ENCODE measurements at regions not wholly inside any gene's neighbourhood (a gene's known extent, or its start where the extent isn't known, plus 50 kb on each side); places are given as distances from the start of the nearest gene placed in this dataset.
"Not testable (repeated sequence)": the region's sequence is repeated elsewhere in the genome, so short reads cannot be mapped to it uniquely, and the experiment has no call there.

- no peak for DNase-seq (ENCODE audit: low read depth)
These were observed 388.3 kb downstream of the COG6 start for GRCh38 chr13:40043764-40044163.

GRCh38 chr13:40047322-40047771, 391.9 kb downstream of the COG6 start:
- no peak for DNase-seq (ENCODE audit: low read depth)

- DNase-seq (ENCODE audit: low read depth): no peak
These were observed 393.1 kb downstream of the COG6 start for GRCh38 chr13:40048551-40048950.

- no peak for DNase-seq (ENCODE audit: low read depth)
These were observed 397.5 kb downstream of the COG6 start for GRCh38 chr13:40052954-40053353.

- DNase-seq (ENCODE audit: low read depth): no peak
These were observed 397.9 kb downstream of the COG6 start for GRCh38 chr13:40053401-40053800.

GRCh38 chr13:40054422-40054821, 399.0 kb downstream of the COG6 start:
- not testable (repeated sequence) for DNase-seq (ENCODE audit: low read depth)

- DNase-seq (ENCODE audit: low read depth): no peak
These were observed 401.6 kb downstream of the COG6 start for GRCh38 chr13:40056898-40057619.

GRCh38 chr13:40058757-40059236, 403.3 kb downstream of the COG6 start:
- no peak for DNase-seq (ENCODE audit: low read depth)

GRCh38 chr13:40059540-40060232, 404.2 kb downstream of the COG6 start:
- peak; percentile 25 for DNase-seq (ENCODE audit: low read depth)

- DNase-seq (ENCODE audit: low read depth): peak; percentile 83
These were observed 405.0 kb downstream of the COG6 start for GRCh38 chr13:40060296-40061007.

- DNase-seq (ENCODE audit: low read depth): peak; percentile 33
These were observed 406.3 kb downstream of the COG6 start for GRCh38 chr13:40061466-40062450.

GRCh38 chr13:40063278-40063698, 407.8 kb downstream of the COG6 start:
- DNase-seq (ENCODE audit: low read depth): no peak

GRCh38 chr13:40063703-40064102, 408.2 kb downstream of the COG6 start:
- DNase-seq (ENCODE audit: low read depth): no peak

- DNase-seq (ENCODE audit: low read depth): peak; percentile 57
These were observed 409.0 kb downstream of the COG6 start for GRCh38 chr13:40064154-40065097.

- DNase-seq (ENCODE audit: low read depth): peak; percentile 62
These were observed 413.9 kb downstream of the COG6 start for GRCh38 chr13:40069173-40070044.

- DNase-seq (ENCODE audit: low read depth): no peak
These were observed 414.9 kb downstream of the COG6 start for GRCh38 chr13:40070357-40070756.

- DNase-seq (ENCODE audit: low read depth): no peak
These were observed 417.2 kb downstream of the COG6 start for GRCh38 chr13:40072663-40073120.

GRCh38 chr13:40074338-40074737, 418.9 kb downstream of the COG6 start:
- DNase-seq (ENCODE audit: low read depth): no peak

GRCh38 chr13:40075281-40075680, 419.8 kb downstream of the COG6 start:
- DNase-seq (ENCODE audit: low read depth): no peak

All from renal cortical epithelial cell (primary cell).